GM19238 (cell line): ENCODE measurements at regions not wholly inside any gene's neighbourhood (a gene's known extent, or its start where the extent isn't known, plus 50 kb on each side); places are given as distances from the start of the nearest gene placed in this dataset.
A peak's percentile ranks its signal among the peaks of the same experiment; 100 is the strongest.

ENCODE experiments used
- DNase-seq: peaks from one replicate; pipeline ENCODE4 v3.0.0; 2011; ENCODE audit warnings: low spot score; ENCODE audit not compliant: insufficient read length

GRCh38 chrX:69028006-69028760 lies 137.1 kb downstream of the PJA1 start:
- DNase-seq = peak; percentile 29

- no peak for DNase-seq
These were observed 137.9 kb downstream of the PJA1 start for GRCh38 chrX:69027181-69028005.

- DNase-seq = no peak
These were observed 139.4 kb downstream of the PJA1 start for GRCh38 chrX:69025802-69026301.

- no peak for DNase-seq
These were observed 140.3 kb downstream of the PJA1 start for GRCh38 chrX:69024931-69025330.

- no peak for DNase-seq
These were observed 141.0 kb downstream of the PJA1 start for GRCh38 chrX:69024161-69024736.

- DNase-seq = no peak
These were observed 142.8 kb downstream of the PJA1 start for GRCh38 chrX:69022430-69022829.

GRCh38 chrX:69021141-69021960 lies 143.9 kb downstream of the PJA1 start:
- DNase-seq = no peak

- no peak for DNase-seq
These were observed 144.9 kb downstream of the PJA1 start for GRCh38 chrX:69020316-69020715.

GRCh38 chrX:69019073-69019890 lies 146.0 kb downstream of the PJA1 start:
- no peak for DNase-seq

- no peak for DNase-seq
These were observed 146.7 kb downstream of the PJA1 start for GRCh38 chrX:69018416-69019072.

GRCh38 chrX:69016293-69016941 lies 148.8 kb downstream of the PJA1 start:
- DNase-seq = no peak

- no peak for DNase-seq
These were observed 149.5 kb downstream of the PJA1 start for GRCh38 chrX:69015564-69016292.

GRCh38 chrX:69015156-69015555 lies 150.1 kb downstream of the PJA1 start:
- DNase-seq = no peak

- no peak for DNase-seq
These were observed 151.1 kb downstream of the PJA1 start for GRCh38 chrX:69014200-69014599.

GRCh38 chrX:69010339-69010738 lies 154.9 kb downstream of the PJA1 start:
- DNase-seq = no peak

- DNase-seq = no peak
These were observed 164.4 kb downstream of the PJA1 start for GRCh38 chrX:69000877-69001276.

- DNase-seq = no peak
These were observed 165.3 kb downstream of the PJA1 start for GRCh38 chrX:68999931-69000330.

- DNase-seq = no peak
These were observed 165.9 kb downstream of the PJA1 start for GRCh38 chrX:68999356-68999755.

GRCh38 chrX:68998716-68999115 lies 166.5 kb downstream of the PJA1 start:
- DNase-seq = no peak
